Activated naive CD8-positive, alpha-beta T cell treated with anti-CD3 and anti-CD28 coated beads, Interleukin-2, amount 10 ng/mL, durations not matched to agents 7 days and 5 days (primary cell): ENCODE measurements at regions not wholly inside any gene's neighbourhood (a gene's known extent, or its start where the extent isn't known, plus 50 kb on each side); places are given as distances from the start of the nearest gene placed in this dataset.

Source experiments
- ATAC-seq: fragments of 150-1000 bp; cut with Tn5 transposase; one replicate; pipeline ENCODE4 v1.10.0; 2021; ENCODE audit warnings: low read depth, moderate library complexity
- POLR2A ChIA-PET: fragments of 350-600 bp; sonication (Branson Sonifier 250); formaldehyde crosslinking; loops from one replicate; lab custom pipeline; 2021; ENCODE audit warnings: antibody characterized with exemption; lab: Charles Lee
- DNase-seq: peaks from one replicate; pipeline ENCODE4 v3.0.0; 2021
- H3K27ac Mint-ChIP-seq: one replicate; pipeline ENCODE4 v1.8.0; 2022; ENCODE audit warnings: mild to moderate bottlenecking, mixed read lengths
- H3K27me3 Mint-ChIP-seq: one replicate; pipeline ENCODE4 v1.8.0; 2022; ENCODE audit warnings: mild to moderate bottlenecking, moderate library complexity, mixed read lengths
- H3K36me3 Mint-ChIP-seq: one replicate; pipeline ENCODE4 v1.8.0; 2021; ENCODE audit warnings: mild to moderate bottlenecking, mixed read lengths
- H3K4me1 Mint-ChIP-seq: one replicate; pipeline ENCODE4 v1.8.0; 2021; ENCODE audit warnings: mixed read lengths
- H3K4me3 Mint-ChIP-seq: one replicate; pipeline ENCODE4 v1.8.0; 2022; ENCODE audit warnings: mild to moderate bottlenecking, moderate library complexity, mixed read lengths
- H3K9me3 Mint-ChIP-seq: one replicate; pipeline ENCODE4 v1.8.0; 2021; ENCODE audit warnings: mixed read lengths

- POLR2A ChIA-PET, result no interaction called here
- Mint-ChIP-seq H3K27ac (no peak overlapping the region), H3K9me3 (no peaks in the 10 kb centered on the region), H3K36me3 (no peaks in the 10 kb centered on the region), H3K4me1 (no peaks in the 10 kb centered on the region), H3K4me3 (no peak overlapping the region), H3K27me3 (no peaks in the 10 kb centered on the region)
- ATAC-seq (no peak), DNase-seq (no peak)
These were observed 493.9 kb downstream of the HTR7 start for GRCh38 chr10:90363799-90364483.

GRCh38 chr10:90372451-90372850, 485.4 kb downstream of the HTR7 start:
- DNase-seq (no peak), ATAC-seq (no peak)
- H3K27ac Mint-ChIP-seq, result no peak overlapping the region
- no peak overlapping the region for H3K4me3 Mint-ChIP-seq
- no peaks in the 10 kb centered on the region for H3K36me3 Mint-ChIP-seq
- H3K27me3 Mint-ChIP-seq, result no peaks in the 10 kb centered on the region
- no peaks in the 10 kb centered on the region for H3K9me3 Mint-ChIP-seq
- H3K4me1 Mint-ChIP-seq, result no peaks in the 10 kb centered on the region
- POLR2A ChIA-PET, result no interaction called here

- Mint-ChIP-seq H3K4me1 (no peaks in the 10 kb centered on the region), H3K9me3 (no peaks in the 10 kb centered on the region), H3K27ac (no peak overlapping the region), H3K4me3 (no peak overlapping the region), H3K36me3 (no peaks in the 10 kb centered on the region), H3K27me3 (no peaks in the 10 kb centered on the region)
- POLR2A ChIA-PET, result no interaction called here
- no peak for ATAC-seq
- DNase-seq, result no peak
These were observed 483.9 kb downstream of the HTR7 start for GRCh38 chr10:90373911-90374310.

- no peaks in the 10 kb centered on the region for H3K27me3 Mint-ChIP-seq
- no peaks in the 10 kb centered on the region for H3K9me3 Mint-ChIP-seq
- DNase-seq (no peak), ATAC-seq (no peak)
- POLR2A ChIA-PET, result no interaction called here
- no peak overlapping the region for H3K4me3 Mint-ChIP-seq
- no peaks in the 10 kb centered on the region for H3K4me1 Mint-ChIP-seq
- H3K27ac Mint-ChIP-seq, result no peak overlapping the region
- no peaks in the 10 kb centered on the region for H3K36me3 Mint-ChIP-seq
These were observed 479.2 kb downstream of the HTR7 start for GRCh38 chr10:90378524-90379076.

- POLR2A ChIA-PET, result no interaction called here
- Mint-ChIP-seq H3K4me1 (no peaks in the 10 kb centered on the region), H3K4me3 (no peak overlapping the region), H3K9me3 (no peaks in the 10 kb centered on the region), H3K36me3 (no peaks in the 10 kb centered on the region), H3K27me3 (no peaks in the 10 kb centered on the region), H3K27ac (no peak overlapping the region)
- ATAC-seq, result no peak
- DNase-seq, result no peak
These were observed 476.4 kb downstream of the HTR7 start for GRCh38 chr10:90381468-90381867.

- ATAC-seq (no peak), DNase-seq (no peak)
- Mint-ChIP-seq H3K36me3 (no peaks in the 10 kb centered on the region), H3K27me3 (no peaks in the 10 kb centered on the region), H3K27ac (no peak overlapping the region), H3K4me1 (no peaks in the 10 kb centered on the region), H3K4me3 (no peak overlapping the region), H3K9me3 (no peaks in the 10 kb centered on the region)
- POLR2A ChIA-PET, result no interaction called here
These were observed 468.0 kb downstream of the HTR7 start for GRCh38 chr10:90389876-90390275.

- Mint-ChIP-seq H3K4me3 (no peak overlapping the region), H3K9me3 (no peaks in the 10 kb centered on the region), H3K27me3 (no peaks in the 10 kb centered on the region), H3K4me1 (no peaks in the 10 kb centered on the region), H3K36me3 (no peaks in the 10 kb centered on the region), H3K27ac (no peak overlapping the region)
- POLR2A ChIA-PET, result no interaction called here
- DNase-seq (no peak), ATAC-seq (no peak)
These were observed 463.5 kb downstream of the HTR7 start for GRCh38 chr10:90394311-90394710.

- H3K9me3 Mint-ChIP-seq, result no peaks in the 10 kb centered on the region
- ATAC-seq (no peak), DNase-seq (no peak)
- no peaks in the 10 kb centered on the region for H3K27me3 Mint-ChIP-seq
- H3K27ac Mint-ChIP-seq, result no peak overlapping the region
- no peaks in the 10 kb centered on the region for H3K36me3 Mint-ChIP-seq
- POLR2A ChIA-PET, result no interaction called here
- no peaks in the 10 kb centered on the region for H3K4me1 Mint-ChIP-seq
- no peak overlapping the region for H3K4me3 Mint-ChIP-seq
These were observed 461.1 kb downstream of the HTR7 start for GRCh38 chr10:90396721-90397120.

GRCh38 chr10:90398566-90398965, 459.3 kb downstream of the HTR7 start:
- no peaks in the 10 kb centered on the region for H3K36me3 Mint-ChIP-seq
- H3K4me3 Mint-ChIP-seq, result no peak overlapping the region
- ATAC-seq (no peak), DNase-seq (no peak)
- POLR2A ChIA-PET, result no interaction called here
- H3K9me3 Mint-ChIP-seq, result no peaks in the 10 kb centered on the region
- H3K27me3 Mint-ChIP-seq, result no peaks in the 10 kb centered on the region
- no peak overlapping the region for H3K27ac Mint-ChIP-seq
- H3K4me1 Mint-ChIP-seq, result no peaks in the 10 kb centered on the region

- no peaks in the 10 kb centered on the region for H3K36me3 Mint-ChIP-seq
- POLR2A ChIA-PET, result no interaction called here
These were observed 458.1 kb downstream of the HTR7 start for GRCh38 chr10:90399782-90400181.

GRCh38 chr10:90403211-90404000, 454.4 kb downstream of the HTR7 start:
- Mint-ChIP-seq H3K9me3 (no peaks in the 10 kb centered on the region), H3K4me1 (no peaks in the 10 kb centered on the region), H3K27me3 (no peaks in the 10 kb centered on the region), H3K27ac (no peak overlapping the region), H3K36me3 (no peaks in the 10 kb centered on the region), H3K4me3 (no peak overlapping the region)
- DNase-seq (no peak), ATAC-seq (no peak)
- POLR2A ChIA-PET, result no interaction called here

More at GRCh38 chr10:90399782-90400181, 458.1 kb downstream of the HTR7 start:
- no peak for DNase-seq
- no peak for ATAC-seq
- Mint-ChIP-seq H3K4me1 (no peaks in the 10 kb centered on the region), H3K4me3 (no peak overlapping the region), H3K9me3 (no peaks in the 10 kb centered on the region), H3K27ac (no peak overlapping the region), H3K27me3 (no peaks in the 10 kb centered on the region)

- H3K4me3 Mint-ChIP-seq, result no peak overlapping the region
- no peaks in the 10 kb centered on the region for H3K4me1 Mint-ChIP-seq
These were observed 450.7 kb downstream of the HTR7 start for GRCh38 chr10:90407131-90407530.

GRCh38 chr10:90407851-90408250, 450.0 kb downstream of the HTR7 start:
- Mint-ChIP-seq H3K9me3 (no peaks in the 10 kb centered on the region), H3K36me3 (no peaks in the 10 kb centered on the region), H3K27ac (no peak overlapping the region), H3K27me3 (no peaks in the 10 kb centered on the region), H3K4me1 (no peaks in the 10 kb centered on the region), H3K4me3 (no peak overlapping the region)
- ATAC-seq (no peak), DNase-seq (no peak)
- POLR2A ChIA-PET, result no interaction called here

More at GRCh38 chr10:90407131-90407530, 450.7 kb downstream of the HTR7 start:
- POLR2A ChIA-PET, result no interaction called here
- no peak for ATAC-seq
- Mint-ChIP-seq H3K36me3 (no peaks in the 10 kb centered on the region), H3K27ac (no peak overlapping the region), H3K27me3 (no peaks in the 10 kb centered on the region), H3K9me3 (no peaks in the 10 kb centered on the region)
- no peak for DNase-seq

GRCh38 chr10:90412582-90412981, 445.3 kb downstream of the HTR7 start:
- Mint-ChIP-seq H3K27ac (no peak overlapping the region), H3K36me3 (no peaks in the 10 kb centered on the region), H3K4me1 (no peaks in the 10 kb centered on the region), H3K27me3 (no peaks in the 10 kb centered on the region), H3K4me3 (no peak overlapping the region), H3K9me3 (no peaks in the 10 kb centered on the region)
- DNase-seq (no peak), ATAC-seq (no peak)
- POLR2A ChIA-PET, result no interaction called here
